SH-SY5Y (cell line): ENCODE measurements at regions not wholly inside any gene's neighbourhood (a gene's known extent, or its start where the extent isn't known, plus 50 kb on each side); places are given as distances from the start of the nearest gene placed in this dataset.

ENCODE experiments used
- GATA2 ChIP-seq: IDR thresholded peaks from 2 replicates; pipeline ENCODE4 v1.6.1; 2011; ENCODE audit warnings: mild to moderate bottlenecking, low read depth, low read length
- GATA3 ChIP-seq: IDR thresholded peaks from 2 replicates; pipeline ENCODE4 v1.6.1; 2011; ENCODE audit warnings: low read depth, mild to moderate bottlenecking, low read length, moderate library complexity

DNA sequence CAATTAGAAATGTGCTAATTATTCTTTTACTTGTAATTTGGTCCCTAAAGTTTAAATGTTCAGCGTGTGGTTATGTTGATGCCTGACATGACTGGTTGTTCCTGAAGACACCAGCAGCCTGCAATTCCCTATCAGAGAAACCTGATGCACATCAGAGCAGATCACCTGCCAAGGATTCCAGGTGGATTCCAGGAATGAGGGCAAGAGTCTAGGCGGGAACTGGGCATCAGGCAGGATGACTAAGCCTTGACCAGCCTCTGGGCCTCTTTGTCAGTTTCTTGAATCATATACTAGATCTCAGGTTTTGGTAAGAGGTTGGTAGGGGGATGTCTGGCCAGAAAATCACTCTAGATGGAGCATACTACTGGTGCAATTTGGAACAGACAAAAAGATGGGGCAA lies 130.7 kb upstream of the TNR start:
- TF ChIP-seq GATA3 (no peak), GATA2 (no peak)

DNA sequence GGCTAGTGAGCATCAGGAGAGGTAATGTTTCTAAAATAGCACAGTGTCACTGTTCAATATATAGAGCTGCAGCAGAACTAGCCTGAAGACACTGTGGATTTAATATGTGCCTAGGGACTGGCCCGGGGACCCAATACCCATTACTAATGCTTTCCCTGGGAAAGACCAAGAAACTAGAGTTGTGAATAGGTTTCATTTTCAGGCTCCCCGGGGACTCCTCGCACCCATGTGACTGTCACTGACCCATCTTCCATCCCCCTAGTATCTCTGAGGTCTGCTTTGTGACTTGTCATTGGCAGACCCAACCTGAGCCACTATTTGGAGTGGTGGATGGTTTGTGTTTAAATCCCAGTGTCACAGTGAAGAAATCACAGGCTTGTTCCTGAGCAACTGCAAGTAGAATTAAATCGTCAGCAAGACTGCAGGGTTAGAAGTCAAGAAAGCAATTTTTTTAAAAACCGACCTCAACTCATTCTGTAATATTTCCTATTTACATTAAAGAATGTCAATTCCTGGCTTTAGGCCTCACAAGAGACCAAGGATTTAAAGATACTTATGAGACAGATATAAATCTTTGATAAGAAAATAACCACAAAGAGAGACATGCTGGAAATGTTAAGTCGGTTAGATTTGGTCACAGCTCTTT lies 130.0 kb upstream of the TNR start:
- no peak for TF ChIP-seq GATA3
- no peak for TF ChIP-seq GATA2

DNA sequence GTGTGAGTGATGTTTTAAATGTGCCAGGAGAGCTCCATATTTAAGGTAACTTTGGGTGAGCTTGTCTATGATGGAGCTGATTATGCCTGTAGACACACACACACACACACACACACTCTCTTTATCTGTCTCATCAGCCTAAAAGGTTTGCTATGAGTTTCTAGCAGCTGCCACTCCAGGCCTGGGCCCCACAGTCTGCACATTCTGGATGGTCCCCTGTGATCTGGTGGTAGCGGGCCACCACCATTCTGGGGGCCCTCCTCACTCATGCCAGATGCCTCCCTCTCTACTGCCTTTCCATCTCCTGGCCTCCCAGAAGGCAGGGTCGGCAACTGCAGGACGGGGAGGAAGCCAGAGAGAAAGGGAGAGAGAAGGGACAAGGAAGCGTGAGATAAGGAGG lies 129.2 kb upstream of the TNR start:
- TF ChIP-seq GATA3, result no peak
- TF ChIP-seq GATA2, result peak; percentile 52

- TF ChIP-seq GATA2 (no peak), GATA3 (no peak)
Observed at GRCh38 chr1:175871647-175872046, 128.3 kb upstream of the TNR start.

DNA sequence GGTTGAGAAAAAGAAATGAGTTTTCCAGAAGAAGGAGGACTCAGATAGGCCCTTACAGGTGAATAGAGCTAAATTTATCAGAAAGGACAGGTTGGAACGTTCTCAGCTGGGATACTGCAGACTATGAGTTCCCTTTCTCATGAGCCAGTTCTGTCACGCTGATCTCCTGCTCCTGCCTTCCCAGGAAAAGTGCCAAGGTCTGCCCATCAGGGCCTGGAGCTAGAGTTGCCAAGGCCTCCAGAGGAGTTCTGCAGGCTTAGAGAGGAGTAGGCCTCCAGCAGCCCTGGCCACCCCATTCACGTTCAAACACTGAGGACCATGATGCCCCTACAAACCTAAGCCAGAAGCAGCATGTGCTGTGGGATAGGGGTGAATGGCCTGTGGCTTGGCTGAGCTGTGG lies 126.8 kb upstream of the TNR start:
- no peak for TF ChIP-seq GATA3
- TF ChIP-seq GATA2, result no peak

DNA sequence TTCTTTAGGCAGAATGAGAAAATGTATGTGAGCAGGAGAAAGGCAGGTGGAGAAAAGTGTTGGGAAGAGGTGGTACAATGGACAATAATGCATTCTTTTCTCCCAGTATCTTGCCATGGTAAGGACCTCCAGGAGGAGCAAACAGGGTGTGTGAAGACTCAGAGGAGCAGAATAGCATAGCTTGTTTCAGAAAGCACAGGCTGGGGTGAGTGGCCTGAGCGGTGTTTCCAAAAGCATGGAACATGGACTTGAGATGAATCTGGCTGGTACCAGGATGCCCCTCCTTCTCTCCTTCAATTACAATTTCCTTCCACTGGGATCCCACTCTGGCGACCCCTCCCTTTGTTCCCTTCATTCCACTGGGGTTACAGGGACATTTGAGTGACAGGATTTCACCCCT lies 123.4 kb upstream of the TNR start:
- no peak for TF ChIP-seq GATA3
- no peak for TF ChIP-seq GATA2

DNA sequence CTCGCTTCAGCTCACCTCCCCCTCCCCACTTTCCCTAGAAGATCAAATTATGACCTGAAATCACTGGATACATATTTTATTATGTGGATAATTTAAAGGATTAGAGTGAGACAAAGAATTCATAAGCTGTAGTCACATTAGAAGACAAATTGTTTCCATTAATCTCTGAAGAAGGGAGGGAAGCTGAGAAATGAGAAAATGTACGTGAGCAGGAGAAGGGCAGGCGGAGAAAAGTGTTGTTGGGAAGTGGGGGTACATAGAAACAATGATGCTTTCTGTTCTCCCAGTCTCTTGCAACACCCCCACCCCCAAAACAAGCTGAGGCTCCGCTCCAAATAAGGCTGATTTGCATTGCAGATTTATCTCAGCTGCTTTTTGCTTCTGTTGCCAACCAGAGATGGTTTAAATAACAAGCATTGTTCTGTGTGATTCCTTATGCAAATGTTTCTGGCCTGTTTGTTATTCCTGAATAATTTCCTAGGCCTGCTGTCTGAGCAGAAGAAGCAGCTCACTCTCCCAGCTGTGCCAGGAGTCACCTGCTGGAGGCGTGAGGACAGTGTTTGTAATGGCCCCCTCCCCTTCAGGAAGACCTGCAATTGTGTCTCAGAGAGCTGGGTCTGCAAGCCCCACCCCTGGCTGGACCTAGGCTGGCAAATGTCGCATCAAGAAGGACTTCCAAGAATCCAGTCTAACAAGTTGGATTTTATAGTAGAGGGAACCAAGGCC lies 121.8 kb upstream of the TNR start:
- TF ChIP-seq GATA2 (no peak), GATA3 (no peak)

- TF ChIP-seq GATA3 (no peak), GATA2 (no peak)
Observed at GRCh38 chr1:175864625-175865024, 121.2 kb upstream of the TNR start.

DNA sequence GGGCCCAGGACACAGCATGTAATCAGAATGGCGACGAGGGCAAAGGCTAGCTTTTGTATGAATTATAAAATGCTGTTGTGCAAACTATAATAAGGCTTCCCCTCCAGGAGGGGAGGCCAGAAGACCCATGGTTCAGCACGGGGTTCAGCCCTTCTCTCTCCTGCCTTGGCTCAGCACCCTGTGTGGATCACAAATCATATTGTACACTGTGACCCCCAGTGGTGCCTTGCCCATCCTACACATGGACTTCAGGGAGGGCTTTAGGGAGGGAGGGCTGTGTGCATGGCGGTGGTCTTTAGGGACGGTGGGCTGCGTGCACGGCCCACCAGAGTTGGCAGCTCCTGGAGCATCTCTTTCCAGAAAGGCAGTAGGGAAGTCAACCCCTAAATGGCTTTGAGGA lies 120.8 kb upstream of the TNR start:
- TF ChIP-seq GATA2 (no peak), GATA3 (no peak)

- TF ChIP-seq GATA3, result no peak
- no peak for TF ChIP-seq GATA2
Observed at GRCh38 chr1:175863299-175864050, 120.1 kb upstream of the TNR start.

GRCh38 chr1:175862408-175862807 lies 119.0 kb upstream of the TNR start:
- TF ChIP-seq GATA2, result no peak
- no peak for TF ChIP-seq GATA3

- no peak for TF ChIP-seq GATA3
- no peak for TF ChIP-seq GATA2
Observed at GRCh38 chr1:175861626-175862367, 118.4 kb upstream of the TNR start.

- no peak for TF ChIP-seq GATA3
- no peak for TF ChIP-seq GATA2
Observed at GRCh38 chr1:175857756-175858155, 114.4 kb upstream of the TNR start.

- TF ChIP-seq GATA2 (no peak), GATA3 (no peak)
Observed at GRCh38 chr1:175853681-175854080, 110.3 kb upstream of the TNR start.
